Keratinocyte (primary cell): ENCODE measurements at regions not wholly inside any gene's neighbourhood (a gene's known extent, or its start where the extent isn't known, plus 50 kb on each side); places are given as distances from the start of the nearest gene placed in this dataset.

Experiments
- DNase-seq: peaks from one replicate; pipeline ENCODE4 v3.0.0-alpha.2; 2011; ENCODE audit warnings: low read depth, missing footprints, low spot score
- FAIRE-seq: peaks from 2 replicates; lab custom pipeline; 2011; peaks lifted over from hg19 to GRCh38; lab: Jason Lieb, UNC
- H2AFZ ChIP-seq: 2 replicates; pipeline ENCODE4 v1.6.0; 2012; ENCODE audit warnings: low read length, control low read depth, inconsistent platforms; ENCODE audit not compliant: control insufficient read depth
- H3K27ac ChIP-seq: 2 replicates; pipeline ENCODE4 v1.5.1; 2011; ENCODE audit warnings: low read length; ENCODE audit not compliant: control insufficient read depth, insufficient read depth
- H3K27me3 ChIP-seq: 3 replicates; pipeline ENCODE4 v1.6.0; 2011; ENCODE audit warnings: low read length; ENCODE audit not compliant: control insufficient read depth, insufficient read depth; ENCODE audit errors: extremely low read depth
- H3K36me3 ChIP-seq, 2 experiments: 2 replicates in 1 of 2; 3 replicates in 1 of 2; pipeline ENCODE4 v1.5.1; 2011; ENCODE audit warnings: low read length in 2 of 2, mild to moderate bottlenecking in 1 of 2; ENCODE audit not compliant: control insufficient read depth in 2 of 2, insufficient read depth in 2 of 2; ENCODE audit errors: extremely low read depth in 1 of 2
- H3K4me1 ChIP-seq: 3 replicates; pipeline ENCODE4 v1.5.1; 2011; ENCODE audit warnings: low read length; ENCODE audit not compliant: control insufficient read depth, insufficient read depth; ENCODE audit errors: extremely low read depth
- H3K4me2 ChIP-seq: 3 replicates; pipeline ENCODE4 v1.6.0; 2011; ENCODE audit warnings: low read depth, low read length; ENCODE audit not compliant: control insufficient read depth, insufficient read depth; ENCODE audit errors: extremely low read depth
- H3K4me3 ChIP-seq, 3 experiments: fragments of 200-600 bp in 1 of 3; sonication (generic) in 1 of 3; 2 replicates in 2 of 3; 3 replicates in 1 of 3; pipeline ENCODE4 v1.5.1; 2011 to 2016; ENCODE audit warnings: low read length in 3 of 3, mild to moderate bottlenecking in 3 of 3, control low read depth in 2 of 3, inconsistent platforms in 1 of 3, low read depth in 1 of 3, mixed read lengths in 1 of 3, mixed run types in 1 of 3, moderate library complexity in 1 of 3; ENCODE audit not compliant: control insufficient read depth in 2 of 3, insufficient read depth in 2 of 3; ENCODE audit errors: extremely low read depth in 1 of 3
- H3K79me2 ChIP-seq: 2 replicates; pipeline ENCODE4 v1.6.0; 2012; ENCODE audit warnings: low read length; ENCODE audit not compliant: control insufficient read depth, insufficient read depth
- H3K9ac ChIP-seq: 3 replicates; pipeline ENCODE4 v1.6.0; 2011; ENCODE audit warnings: low read length; ENCODE audit not compliant: control insufficient read depth, insufficient read depth; ENCODE audit errors: extremely low read depth
- H3K9me1 ChIP-seq: 3 replicates; pipeline ENCODE4 v1.6.0; 2011; ENCODE audit warnings: low read length; ENCODE audit not compliant: control insufficient read depth, insufficient read depth; ENCODE audit errors: extremely low read depth
- H3K9me3 ChIP-seq: 2 replicates; pipeline ENCODE4 v1.5.1; 2012; ENCODE audit warnings: low read depth, low read length; ENCODE audit not compliant: control insufficient read depth
- H4K20me1 ChIP-seq: 3 replicates; pipeline ENCODE4 v1.6.0; 2011; ENCODE audit warnings: low read length; ENCODE audit not compliant: control insufficient read depth, insufficient read depth; ENCODE audit errors: extremely low read depth
- EZH2 ChIP-seq: IDR thresholded peaks from one replicate; pipeline ENCODE4 v1.6.1; 2012; ENCODE audit warnings: inconsistent platforms, mild to moderate bottlenecking, low read length, moderate library complexity
- dilution Hi-C: fragments of 300-500 bp; cut with MboI; formaldehyde crosslinking; loops from one replicate; pipeline ENCODE4 v1.7.0; 2020; ENCODE audit warnings: low sequenced_read_pairs; ENCODE audit not compliant: extremely low pct_ligation_motif_present
- TF ChIP-seq, protein P1 (sequence below), 3 experiments: IDR thresholded peaks in 1 of 3; conservative IDR thresholded peaks in 1 of 3; optimal IDR thresholded peaks in 1 of 3; 2 replicates in 2 of 3; 3 replicates in 1 of 3; pipeline versions ENCODE3 to v1.5.1; 2011; ENCODE audit warnings: low read length in 3 of 3, mild to moderate bottlenecking in 3 of 3, moderate library complexity in 2 of 3, control low read depth in 1 of 3, inconsistent platforms in 1 of 3; ENCODE audit not compliant: insufficient read depth in 2 of 3; ENCODE audit errors: extremely low read depth in 1 of 3

DNA sequence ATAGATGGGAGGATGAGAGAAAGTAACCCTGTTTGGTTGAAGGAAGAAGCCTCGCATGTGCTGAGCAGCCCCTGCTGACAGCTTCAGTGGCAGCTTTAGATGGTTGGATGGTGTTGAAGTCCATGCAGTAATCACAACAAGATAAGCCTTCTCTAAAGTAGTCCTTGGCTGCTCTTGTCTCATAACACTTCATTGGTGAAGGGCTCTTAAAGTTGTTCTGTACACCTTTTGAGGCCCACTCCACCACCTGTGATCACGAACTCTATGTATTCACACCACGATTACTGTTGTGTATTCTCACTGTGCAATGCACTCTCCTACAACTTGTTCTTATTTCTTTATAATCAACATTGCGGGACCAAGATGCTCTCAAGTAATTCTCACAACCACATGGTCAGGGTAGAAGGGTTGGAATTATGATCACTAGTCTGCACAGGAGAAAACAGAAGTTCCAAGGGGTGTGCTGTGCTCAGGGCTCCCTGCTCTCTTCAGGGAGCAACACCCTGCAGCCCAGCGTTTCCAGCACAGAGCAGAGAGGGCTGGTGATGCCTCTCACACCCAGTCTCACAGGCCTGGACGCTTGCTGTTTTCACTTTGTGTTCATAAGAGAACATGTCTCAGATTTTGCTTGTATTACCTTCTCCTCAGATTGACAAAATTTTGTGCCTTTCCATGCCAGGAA, 294.4 kb downstream of the SMOC2 start:
- Histone ChIP-seq H3K9ac (no peak overlapping the region), H2AFZ (no peak overlapping the region), H3K9me3 (no peaks in the 10 kb centered on the region), H3K79me2 (no peaks in the 10 kb centered on the region), H3K4me2 (no peak overlapping the region), H4K20me1 (no peaks in the 10 kb centered on the region), H3K36me3 (no peaks in the 10 kb centered on the region), H3K27me3 (no peaks in the 10 kb centered on the region), H3K27ac (no peak overlapping the region), H3K4me3 (no peak overlapping the region), H3K4me1 (no peaks in the 10 kb centered on the region), H3K9me1 (no peaks in the 10 kb centered on the region)
- dilution Hi-C loops, result no loop called here
- DNase-seq, result no peak
- TF ChIP-seq EZH2, result no peak
- TF ChIP-seq, protein P1, sequence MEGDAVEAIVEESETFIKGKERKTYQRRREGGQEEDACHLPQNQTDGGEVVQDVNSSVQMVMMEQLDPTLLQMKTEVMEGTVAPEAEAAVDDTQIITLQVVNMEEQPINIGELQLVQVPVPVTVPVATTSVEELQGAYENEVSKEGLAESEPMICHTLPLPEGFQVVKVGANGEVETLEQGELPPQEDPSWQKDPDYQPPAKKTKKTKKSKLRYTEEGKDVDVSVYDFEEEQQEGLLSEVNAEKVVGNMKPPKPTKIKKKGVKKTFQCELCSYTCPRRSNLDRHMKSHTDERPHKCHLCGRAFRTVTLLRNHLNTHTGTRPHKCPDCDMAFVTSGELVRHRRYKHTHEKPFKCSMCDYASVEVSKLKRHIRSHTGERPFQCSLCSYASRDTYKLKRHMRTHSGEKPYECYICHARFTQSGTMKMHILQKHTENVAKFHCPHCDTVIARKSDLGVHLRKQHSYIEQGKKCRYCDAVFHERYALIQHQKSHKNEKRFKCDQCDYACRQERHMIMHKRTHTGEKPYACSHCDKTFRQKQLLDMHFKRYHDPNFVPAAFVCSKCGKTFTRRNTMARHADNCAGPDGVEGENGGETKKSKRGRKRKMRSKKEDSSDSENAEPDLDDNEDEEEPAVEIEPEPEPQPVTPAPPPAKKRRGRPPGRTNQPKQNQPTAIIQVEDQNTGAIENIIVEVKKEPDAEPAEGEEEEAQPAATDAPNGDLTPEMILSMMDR (optimal IDR thresholded peaks at IDR 0.05 in 1 of 3, IDR thresholded peaks at IDR 0.05 in 1 of 3, conservative IDR thresholded peaks at IDR 0.05 in 1 of 3; ENCODE audit: extremely low read depth in 1 of 3, insufficient read depth in 2 of 3, low read length in 3 of 3), result no peak
- no peak for FAIRE-seq

DNA sequence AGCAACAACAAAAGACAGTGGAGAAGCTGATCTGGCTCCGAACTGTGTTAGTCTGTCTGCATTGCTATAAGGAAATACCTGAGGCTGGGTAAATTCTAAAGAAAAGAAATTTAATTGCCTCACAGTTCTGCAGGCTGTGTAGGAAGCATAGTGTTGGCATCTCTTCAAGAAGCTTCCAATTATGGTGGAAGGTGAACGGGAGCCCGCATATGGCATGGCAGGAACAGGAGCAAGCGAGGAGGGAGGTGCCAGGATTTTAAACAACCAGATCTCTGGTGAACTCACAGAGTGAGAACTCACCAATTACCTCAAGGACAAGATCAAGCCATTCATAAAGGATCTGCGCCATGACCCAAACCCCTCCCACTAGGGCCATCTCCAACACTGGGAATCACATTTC, 293.5 kb downstream of the SMOC2 start:
- Histone ChIP-seq H3K4me3 (no peak overlapping the region), H3K27me3 (no peaks in the 10 kb centered on the region), H4K20me1 (no peaks in the 10 kb centered on the region), H3K27ac (no peak overlapping the region), H3K9ac (no peak overlapping the region), H3K79me2 (no peaks in the 10 kb centered on the region), H3K9me1 (no peaks in the 10 kb centered on the region), H2AFZ (no peak overlapping the region), H3K9me3 (no peaks in the 10 kb centered on the region), H3K4me2 (no peak overlapping the region), H3K4me1 (no peaks in the 10 kb centered on the region), H3K36me3 (no peaks in the 10 kb centered on the region)
- dilution Hi-C loops, result no loop called here
- TF ChIP-seq, protein P1 (optimal IDR thresholded peaks at IDR 0.05 in 1 of 3, IDR thresholded peaks at IDR 0.05 in 1 of 3, conservative IDR thresholded peaks at IDR 0.05 in 1 of 3; ENCODE audit: extremely low read depth in 1 of 3, insufficient read depth in 2 of 3, low read length in 3 of 3), result no peak
- no peak for TF ChIP-seq EZH2
- DNase-seq (no peak), FAIRE-seq (no peak)
